ENCODE measurements at regions not wholly inside any gene's neighbourhood (a gene's known extent, or its start where the extent isn't known, plus 50 kb on each side); places are given as distances from the start of the nearest gene placed in this dataset.

DNA sequence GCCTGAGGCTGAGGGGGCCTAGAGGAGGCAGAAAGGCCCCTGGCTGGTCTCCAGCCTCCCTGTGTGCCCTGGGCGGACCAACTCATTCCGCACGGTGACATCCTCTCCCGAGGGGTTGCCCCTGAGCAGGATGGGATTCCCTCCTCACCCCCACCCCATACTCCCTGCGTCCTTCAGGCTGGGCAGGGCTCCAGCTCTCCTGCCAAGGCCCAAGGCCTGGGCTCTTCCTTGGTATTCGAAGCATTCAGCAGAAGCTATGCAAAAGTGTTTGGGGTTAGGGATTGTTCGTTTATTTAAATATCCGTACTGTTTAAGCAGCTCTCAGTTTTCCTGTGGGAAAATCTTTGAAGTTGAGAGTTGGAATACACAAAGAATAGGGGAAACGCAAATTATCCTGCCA is 113.1 kb upstream of the RAB12 start:
- DNase-seq (no peak), ATAC-seq (no peak)
- intact Hi-C loops (cut with DNase I): no loop called here

DNA sequence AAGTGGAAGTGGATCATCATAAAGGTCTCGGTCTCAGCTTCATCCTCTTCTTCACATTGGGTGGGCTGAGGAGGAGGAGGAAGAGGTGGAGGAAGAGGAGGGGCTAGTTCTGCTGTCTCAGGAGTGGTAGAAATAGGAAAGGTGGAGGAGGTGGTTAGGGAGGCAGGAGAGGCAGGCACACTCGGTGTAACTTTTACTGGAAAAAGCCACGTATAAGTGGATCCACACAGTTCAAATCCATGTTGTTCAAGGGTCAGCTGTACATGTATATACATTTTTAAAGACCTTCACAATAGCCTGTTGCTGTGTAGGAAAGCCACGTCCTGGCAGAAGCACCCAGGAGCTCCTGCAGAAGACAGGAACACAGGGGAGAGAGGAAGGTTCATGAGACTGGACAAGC is 110.3 kb upstream of the RAB12 start:
- ATAC-seq (no peak), DNase-seq (no peak)
- intact Hi-C loops (cut with DNase I): no loop called here

DNA sequence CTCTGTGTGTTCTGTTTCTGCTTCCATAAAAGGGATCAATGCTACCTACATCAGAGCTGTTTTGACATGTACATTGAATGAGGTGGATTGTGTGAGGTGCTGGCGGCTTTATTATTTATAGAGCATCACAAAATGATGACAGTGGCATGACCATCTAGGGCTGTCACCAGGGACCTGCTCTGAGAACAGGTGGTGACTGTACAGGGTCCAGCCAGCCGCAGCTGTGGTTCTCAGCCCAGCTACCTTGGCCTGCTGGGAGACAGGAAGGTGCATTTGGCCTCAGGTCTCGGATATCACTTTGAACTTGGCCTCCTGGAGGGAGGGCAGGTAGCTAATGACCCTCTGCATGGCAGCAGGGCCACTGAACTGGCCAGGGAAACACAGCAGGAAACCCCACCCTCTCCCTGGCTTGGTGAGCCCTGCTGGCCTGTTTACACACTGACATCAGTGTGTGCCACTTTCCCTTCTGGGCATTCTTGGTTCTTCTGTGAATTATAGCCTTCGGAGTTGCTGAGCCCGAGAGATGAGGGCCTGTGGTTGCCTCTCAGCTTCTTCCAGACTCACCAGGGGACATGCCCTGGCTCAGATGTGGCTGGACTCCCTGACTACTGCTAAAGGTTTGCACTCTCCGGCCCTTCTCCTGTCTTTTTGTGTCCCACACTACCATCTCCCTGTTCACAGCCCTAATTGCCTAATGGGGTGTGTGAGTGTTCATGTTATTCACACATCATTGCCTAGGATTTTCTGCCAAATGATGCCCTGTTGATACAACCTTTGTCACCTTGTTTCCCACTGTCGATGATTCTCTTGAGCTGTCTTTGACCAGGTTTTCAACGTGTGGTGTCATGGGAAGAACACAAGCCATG is 109.2 kb upstream of the RAB12 start:
- DNase-seq (no peak), ATAC-seq (no peak)
- intact Hi-C loops (cut with DNase I): no loop called here

DNA sequence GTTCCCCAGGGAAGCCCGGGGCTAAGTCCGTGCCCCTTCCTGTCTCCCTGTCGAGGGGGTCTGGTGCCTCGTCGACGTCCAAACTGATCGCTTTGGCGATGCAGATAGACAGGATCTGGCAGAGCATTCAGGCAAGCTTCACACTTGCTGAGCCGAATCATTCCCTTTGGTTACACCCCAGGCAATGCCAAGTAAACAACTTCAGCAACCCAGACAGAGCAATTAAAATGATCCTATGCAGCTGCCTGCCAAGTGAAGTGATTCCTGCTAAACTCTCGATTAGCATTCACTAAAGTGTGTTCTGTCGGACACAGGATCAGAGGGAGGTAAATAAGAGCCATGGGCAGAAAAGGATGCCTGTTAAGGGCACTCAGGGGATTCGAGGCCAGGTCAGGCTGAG is 108.2 kb upstream of the RAB12 start:
- ATAC-seq: no peak
- no peak for DNase-seq
- intact Hi-C loops (cut with DNase I): no loop called here

DNA sequence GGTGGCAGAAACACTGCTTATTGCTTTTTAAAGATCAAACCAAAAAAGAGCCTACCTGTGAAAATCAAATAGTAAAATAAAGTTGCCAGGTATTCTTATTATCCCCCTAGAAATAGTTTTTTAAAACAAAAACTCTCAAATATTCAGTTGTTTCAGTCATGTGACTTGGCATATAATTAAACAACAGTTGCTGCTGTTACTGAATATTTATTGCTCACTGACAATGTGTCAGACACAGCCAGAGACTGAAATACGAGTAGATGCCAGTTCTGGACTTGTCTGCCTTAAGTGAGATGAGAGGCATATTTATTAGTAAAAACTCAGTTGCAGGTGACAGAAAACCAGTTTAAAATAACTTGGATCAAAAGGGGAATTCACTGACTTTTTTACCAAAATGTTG is 106.0 kb upstream of the RAB12 start:
- no peak for ATAC-seq
- no peak for DNase-seq
- intact Hi-C loops (cut with DNase I): no loop called here

DNA sequence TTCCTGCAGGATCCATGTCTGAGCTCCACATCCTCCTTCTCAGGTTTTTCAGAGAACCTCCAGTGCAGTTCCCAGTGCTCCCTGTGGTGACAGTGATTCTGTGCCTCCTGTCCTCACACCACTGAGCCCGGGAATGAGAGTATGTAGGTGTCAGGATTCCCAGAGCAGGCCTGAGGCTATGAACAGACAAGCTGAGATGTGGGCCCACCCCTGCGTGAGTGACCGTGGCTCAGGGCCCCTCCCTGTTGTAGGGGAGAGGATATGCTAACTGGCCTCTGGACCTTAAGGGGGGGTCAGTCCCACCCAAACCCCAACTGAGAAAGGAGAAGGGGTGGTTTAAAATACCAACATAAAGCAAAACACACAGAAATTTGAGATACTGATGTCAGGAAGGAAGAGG is 104.8 kb upstream of the RAB12 start:
- no peak for ATAC-seq
- no peak for DNase-seq
- intact Hi-C loops (cut with DNase I): no loop called here

DNA sequence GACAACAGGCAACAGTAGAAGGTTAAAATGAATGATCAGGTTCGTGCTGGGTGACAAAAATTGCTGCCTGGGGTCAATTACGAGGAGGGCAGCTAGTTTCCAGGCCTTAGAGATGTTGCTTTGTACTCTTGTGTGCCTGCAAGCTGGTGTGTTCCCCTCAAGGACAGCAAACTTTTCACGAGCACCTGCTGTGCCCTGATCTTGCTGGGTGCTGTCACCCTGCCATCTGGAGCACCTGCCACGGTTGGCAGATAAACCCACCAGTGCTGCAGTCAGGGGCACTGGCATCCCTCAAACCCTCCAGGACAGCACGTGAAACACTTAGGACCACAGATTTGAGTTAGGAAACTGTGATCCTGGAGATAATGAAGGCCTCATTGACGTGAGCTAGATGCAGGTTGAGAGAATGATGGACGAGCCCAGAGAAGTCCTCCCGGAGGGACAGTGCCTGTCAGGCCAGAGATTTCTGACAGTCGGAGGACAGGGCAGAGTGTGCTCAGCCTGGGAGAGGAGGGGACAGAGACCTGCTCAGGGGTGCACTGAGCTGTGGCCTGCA is 104.3 kb upstream of the RAB12 start:
- intact Hi-C loops (cut with DNase I): no loop called here
- no peak for DNase-seq

DNA sequence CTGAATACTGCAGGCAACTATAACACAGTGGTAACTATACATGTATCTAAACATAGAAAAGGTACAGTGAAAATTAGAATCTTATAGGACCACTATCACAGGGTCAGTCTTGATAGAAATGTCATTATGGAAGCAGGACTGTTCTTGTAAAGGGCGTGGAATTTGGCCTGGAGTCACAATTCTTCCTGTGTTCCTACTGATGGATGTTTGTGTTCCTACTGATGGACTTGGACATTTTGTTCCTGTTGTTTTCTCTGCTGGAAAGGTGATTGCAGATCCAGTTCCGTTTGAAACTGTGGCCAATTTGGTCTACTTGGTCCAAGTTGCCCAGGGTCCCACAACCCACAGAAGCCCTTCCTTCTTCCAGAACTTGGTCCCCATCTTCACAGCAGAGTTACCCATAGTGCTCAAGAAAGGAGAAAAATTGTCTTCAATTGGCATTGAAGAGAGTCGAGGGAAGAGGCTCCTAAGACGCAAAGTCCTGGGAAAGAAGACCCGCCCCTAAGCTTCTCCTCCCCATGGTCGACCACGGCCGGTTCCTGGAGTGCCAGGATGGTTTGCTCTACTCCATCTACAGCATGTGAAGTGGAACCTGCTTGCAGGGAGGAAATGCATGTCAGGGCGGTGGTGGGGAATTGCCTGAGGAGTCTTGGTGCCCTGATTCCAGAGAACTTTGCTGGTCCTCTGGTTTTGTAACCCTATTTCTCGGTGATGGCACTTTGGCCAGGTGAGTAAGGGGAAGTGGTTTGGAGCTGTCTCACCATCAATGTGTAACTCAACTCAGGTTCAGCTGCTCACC is 102.8 kb upstream of the RAB12 start:
- intact Hi-C loops (cut with DNase I): no loop called here
- no peak for DNase-seq
- ATAC-seq: no peak

More for the DNA sequence above, 104.3 kb upstream of the RAB12 start:
- ATAC-seq: no peak

DNA sequence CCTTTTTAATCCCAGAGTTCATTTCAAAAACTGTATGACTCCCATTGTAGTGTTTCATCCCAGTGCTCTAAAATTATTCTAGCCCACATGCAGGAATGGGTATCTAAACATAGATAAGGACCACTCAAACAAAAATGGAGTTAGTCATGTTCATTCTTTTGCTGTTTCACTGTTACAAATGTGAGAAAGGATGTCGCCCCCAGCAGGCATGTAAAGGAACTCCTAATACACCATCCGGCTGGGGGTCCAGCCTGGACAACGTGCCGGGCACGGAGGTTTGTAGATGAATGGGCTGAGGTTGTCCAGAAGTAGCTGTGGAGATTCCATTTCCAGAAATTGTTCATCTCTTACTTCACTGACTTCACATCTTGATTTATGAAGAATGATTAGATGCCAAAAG is 101.9 kb upstream of the RAB12 start:
- intact Hi-C loops (cut with DNase I): no loop called here
- no peak for DNase-seq
- ATAC-seq: no peak

DNA sequence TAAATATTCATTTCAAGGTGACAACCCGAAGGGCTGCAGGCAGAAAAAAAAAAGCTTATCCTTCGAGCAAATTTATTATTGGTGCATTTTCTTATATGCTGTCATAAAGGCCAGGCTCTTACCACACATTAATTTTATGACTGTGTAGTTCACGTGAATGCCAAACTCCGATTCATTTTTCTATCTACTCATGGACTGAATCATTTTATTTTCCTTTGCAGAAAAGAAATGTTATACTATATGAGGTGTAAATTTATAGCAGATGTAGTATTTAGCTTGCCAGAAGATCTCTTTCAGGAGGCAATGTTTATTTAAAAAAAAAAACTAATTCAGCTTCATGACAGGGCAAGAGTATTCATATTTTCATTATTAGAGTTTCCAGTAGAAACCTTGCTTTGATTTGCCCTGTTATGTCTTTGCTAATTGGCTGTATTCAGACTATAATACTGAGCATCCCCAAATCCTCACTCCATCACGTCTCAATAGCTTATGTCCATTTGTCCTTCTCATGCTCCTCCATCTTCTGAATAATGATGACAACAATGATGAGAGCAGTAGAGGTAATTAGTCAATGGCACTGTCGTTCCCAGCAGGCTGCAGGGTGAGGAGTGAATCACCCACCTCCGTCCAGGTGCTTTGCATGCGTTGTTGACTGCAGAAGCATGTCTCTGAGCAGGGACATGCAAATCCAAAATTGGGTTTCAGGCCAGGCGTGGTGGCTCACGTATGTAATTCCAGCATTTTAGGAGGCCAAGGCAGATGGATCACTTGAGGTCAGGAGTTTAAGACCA is 101.1 kb upstream of the RAB12 start:
- intact Hi-C loops (cut with DNase I): no loop called here
- DNase-seq: no peak
- no peak for ATAC-seq

DNA sequence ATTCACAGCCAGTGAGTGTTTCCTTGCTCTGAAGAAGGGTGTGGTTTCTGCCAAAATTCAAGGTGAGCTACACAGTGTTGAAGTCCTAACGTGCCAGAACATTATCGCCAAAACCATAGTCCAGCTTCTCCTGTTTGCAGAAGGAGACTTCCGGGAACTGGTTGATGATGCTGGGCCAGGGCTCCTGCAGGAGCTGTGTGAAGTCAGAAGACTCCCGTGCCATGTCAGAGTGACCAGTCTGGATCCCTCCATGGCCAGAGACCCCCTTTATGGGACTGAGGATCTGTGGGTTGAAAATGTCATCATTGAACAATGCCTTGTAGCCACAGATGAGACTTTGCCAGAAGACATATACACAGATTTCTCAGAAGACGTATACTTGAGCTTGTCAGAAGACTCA is 96.0 kb upstream of the RAB12 start:
- intact Hi-C loops (cut with DNase I): no loop called here
- DNase-seq: no peak
- no peak for ATAC-seq

DNA sequence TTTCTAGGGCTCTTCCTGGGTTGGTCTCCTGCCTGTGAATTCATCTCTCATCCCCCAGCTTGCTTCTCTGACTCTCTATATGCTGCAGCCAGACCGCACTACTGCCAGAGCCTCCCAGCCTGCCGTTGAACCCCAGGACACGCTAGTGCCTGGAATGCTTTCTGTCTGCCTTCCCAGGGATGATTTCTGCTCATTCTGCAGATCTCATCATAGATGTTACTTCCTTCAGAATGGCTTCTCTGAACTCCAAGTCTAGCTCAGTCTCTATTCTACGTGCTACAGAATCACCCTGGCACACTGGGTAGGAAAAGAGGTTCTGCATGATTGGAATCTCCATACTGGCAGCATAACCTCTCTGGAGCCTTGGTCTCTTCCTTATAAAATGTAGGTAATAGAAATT is 94.8 kb upstream of the RAB12 start:
- no peak for ATAC-seq
- intact Hi-C loops (cut with DNase I): no loop called here
- no peak for DNase-seq

DNA sequence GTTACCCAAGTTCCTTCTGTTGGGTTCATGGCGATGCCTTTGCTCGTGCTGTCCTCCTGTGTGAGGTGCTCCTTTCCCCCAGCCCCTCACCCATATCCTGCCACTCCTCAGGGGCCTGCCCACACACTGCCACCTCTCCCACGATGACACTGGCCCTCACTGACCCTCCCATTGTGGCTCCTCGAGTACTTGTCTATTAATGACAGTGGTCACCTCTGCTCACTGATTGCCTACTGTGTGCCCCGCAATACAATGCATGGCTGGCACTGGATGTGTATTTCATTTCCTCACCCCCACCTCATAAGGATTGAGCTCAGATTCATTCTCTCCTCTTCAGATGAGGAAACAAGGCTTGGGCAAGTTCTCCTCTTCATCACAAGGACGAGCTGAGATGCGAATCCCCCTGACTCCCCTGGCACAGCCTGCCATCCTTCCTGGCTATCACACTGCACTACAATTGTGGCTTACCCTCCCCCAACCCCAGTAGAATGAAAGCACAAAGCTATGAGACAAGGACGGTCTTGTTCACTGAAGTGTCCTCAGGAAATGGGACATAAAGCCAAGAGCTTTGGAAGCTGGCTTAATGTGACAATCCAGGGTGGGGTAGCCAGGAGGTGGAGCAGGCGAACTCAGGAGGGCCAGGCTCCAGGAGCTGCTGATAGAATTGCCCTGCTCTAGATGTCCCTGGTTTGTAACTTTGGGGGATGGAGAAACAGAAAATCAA is 93.9 kb upstream of the RAB12 start:
- DNase-seq: no peak

DNA sequence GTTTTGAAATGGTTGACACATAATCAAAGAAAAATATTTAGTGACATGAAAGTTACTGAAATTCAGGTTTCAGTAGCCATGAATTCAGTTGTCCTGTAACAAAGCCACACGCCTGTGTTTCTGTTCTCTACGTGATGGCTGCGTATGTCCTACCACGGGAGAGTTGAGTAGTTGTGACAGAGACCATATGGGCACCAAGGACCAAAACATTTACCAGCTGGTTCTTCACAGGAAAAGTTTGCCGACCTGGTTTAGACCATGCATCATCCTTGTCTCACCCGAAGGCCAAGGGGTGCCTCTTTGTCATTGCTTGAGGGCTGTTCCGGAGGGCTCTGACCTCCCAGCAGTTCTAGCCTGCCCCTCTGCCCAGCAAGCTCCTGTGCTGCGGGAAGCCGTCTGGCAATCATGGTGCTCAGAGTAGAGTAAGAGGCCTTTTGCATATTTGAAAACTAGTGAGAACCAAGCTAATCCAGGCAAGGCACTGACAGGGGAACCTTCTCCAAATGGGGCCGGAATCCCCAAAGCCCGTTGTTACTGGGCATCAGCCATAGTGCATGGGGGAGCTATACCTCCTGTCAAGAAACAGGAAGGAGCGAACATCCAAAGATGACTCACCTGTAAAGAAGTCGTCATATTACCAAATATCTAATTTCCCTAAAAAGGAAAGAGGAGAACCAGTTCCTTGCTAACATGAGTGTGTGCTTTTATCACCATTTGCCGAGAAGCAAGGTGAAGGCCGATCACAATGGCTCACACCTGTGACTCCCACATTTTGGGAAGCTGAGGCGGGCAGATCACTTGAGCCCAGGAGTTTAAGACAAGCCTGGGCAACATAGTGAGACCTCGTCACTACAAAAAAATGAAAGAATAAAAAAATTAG is 92.6 kb upstream of the RAB12 start:
- intact Hi-C loops (cut with DNase I): no loop called here
- DNase-seq: no peak

More for the DNA sequence above, 93.9 kb upstream of the RAB12 start:
- ATAC-seq: no peak
- intact Hi-C loops (cut with DNase I): no loop called here

DNA sequence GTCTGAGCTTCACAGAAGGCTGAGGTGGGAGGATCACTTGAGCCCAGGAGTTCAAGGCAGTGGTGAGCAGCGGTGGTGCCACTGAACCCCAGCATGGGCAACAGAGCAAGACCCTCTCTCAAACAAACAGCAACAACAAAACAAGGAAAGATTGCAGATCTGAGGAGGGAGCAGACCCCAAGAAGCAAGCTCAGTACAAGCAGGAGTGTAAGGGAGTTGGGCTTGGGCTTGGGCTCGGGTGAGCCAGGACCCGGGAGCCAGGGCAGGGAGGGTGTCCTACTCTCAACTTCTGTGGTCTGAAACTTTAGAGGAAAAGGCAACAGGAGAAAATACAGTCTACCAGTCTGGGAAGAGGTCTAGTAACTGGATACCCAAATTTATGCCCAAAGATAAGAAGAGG is 92.0 kb upstream of the RAB12 start:
- intact Hi-C loops (cut with DNase I): no loop called here
- DNase-seq (no peak), ATAC-seq (no peak)

More for the DNA sequence above, 92.6 kb upstream of the RAB12 start:
- no peak for ATAC-seq

DNA sequence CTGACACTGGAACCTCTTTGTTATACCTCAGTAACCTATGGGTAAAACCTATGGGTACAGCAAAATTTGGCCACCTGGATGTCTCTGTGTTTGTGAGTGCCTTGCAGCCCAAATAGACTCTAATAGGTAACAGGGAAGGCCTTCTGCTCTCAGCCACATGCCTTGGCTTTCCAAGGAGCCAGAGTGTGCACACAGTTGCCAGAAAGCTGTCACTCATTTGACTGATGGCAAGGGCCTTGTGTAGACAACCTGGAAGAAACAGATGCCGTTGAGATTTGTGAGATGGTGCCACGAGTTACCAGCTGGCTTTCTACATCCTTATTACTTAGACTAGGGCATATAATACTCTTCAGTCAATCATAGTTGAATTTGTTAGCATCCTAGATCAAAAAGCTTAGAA is 90.1 kb upstream of the RAB12 start:
- ATAC-seq (no peak), DNase-seq (no peak)
- intact Hi-C loops (cut with DNase I): no loop called here

DNA sequence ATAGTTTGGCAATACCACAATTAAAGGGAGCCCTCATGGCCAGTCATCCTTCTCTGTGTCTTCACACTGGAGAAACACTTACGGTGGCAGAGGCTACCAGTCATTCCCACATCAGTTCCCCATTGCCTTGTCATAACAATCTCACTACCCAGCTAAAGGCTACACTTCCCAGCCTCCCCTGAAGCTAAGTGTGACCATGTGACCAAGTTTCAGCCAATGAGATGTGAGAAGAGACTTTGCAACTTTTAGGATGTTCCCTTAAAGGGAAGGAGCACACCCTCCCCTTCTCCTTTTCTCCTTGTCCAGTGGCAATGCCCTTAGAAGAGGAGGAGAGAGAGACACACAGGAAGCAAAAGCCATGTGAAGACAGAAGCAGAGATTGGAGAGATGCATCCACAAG is 89.0 kb upstream of the RAB12 start:
- DNase-seq (no peak), ATAC-seq (no peak)
- intact Hi-C loops (cut with DNase I): no loop called here

DNA sequence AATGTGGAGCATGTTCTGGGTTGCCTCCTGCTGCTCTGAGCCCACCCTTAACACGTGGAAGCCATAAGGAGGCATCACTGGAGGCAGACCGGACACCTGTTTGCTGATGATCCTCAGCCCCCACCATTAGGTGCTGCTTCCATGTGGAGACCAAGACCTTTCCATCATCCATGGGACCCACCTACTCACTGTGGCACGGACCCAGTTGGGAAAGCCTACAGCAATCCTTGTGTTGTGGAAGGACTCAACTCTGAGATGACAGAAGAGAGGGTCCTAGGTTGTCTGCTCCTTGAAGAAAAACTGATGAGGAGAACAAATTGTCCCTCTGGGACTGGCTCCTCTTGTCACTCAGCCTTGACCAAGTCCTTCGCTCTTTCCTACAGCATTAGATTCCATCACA is 86.5 kb upstream of the RAB12 start:
- no peak for DNase-seq
- ATAC-seq: no peak
- intact Hi-C loops (cut with DNase I): no loop called here
